ENCODE measurements at regions not wholly inside any gene's neighbourhood (a gene's known extent, or its start where the extent isn't known, plus 50 kb on each side); places are given as distances from the start of the nearest gene placed in this dataset.

- no peak for DNase-seq
- intact Hi-C loops (cut with DNase I), result no loop called here
Observed at GRCh38 chr7:106393564-106394251, 108.9 kb upstream of the NAMPT start.

GRCh38 chr7:106392590-106392989 lies 107.8 kb upstream of the NAMPT start:
- DNase-seq, result no peak
- intact Hi-C loops (cut with DNase I), result no loop called here

- intact Hi-C loops (cut with DNase I), result no loop called here
- no peak for DNase-seq
Observed at GRCh38 chr7:106392144-106392543, 107.4 kb upstream of the NAMPT start.

- intact Hi-C loops (cut with DNase I), result no loop called here
Observed at GRCh38 chr7:106386958-106387357, 102.2 kb upstream of the NAMPT start.

GRCh38 chr7:106384373-106384772 lies 99.6 kb upstream of the NAMPT start:
- intact Hi-C loops (cut with DNase I), result no loop called here
- DNase-seq, result no peak

More at GRCh38 chr7:106386958-106387357, 102.2 kb upstream of the NAMPT start:
- DNase-seq, result peak in 1 of 10 donors; percentile 59

- intact Hi-C loops (cut with DNase I), result no loop called here
- no peak for DNase-seq
Observed at GRCh38 chr7:106382929-106383328, 98.1 kb upstream of the NAMPT start.

- intact Hi-C loops (cut with DNase I), result no loop called here
- DNase-seq, result no peak
Observed at GRCh38 chr7:106382129-106382528, 97.3 kb upstream of the NAMPT start.

GRCh38 chr7:106381252-106381651 lies 96.5 kb upstream of the NAMPT start:
- intact Hi-C loops (cut with DNase I), result no loop called here
- DNase-seq, result no peak

- intact Hi-C loops (cut with DNase I), result no loop called here
Observed at GRCh38 chr7:106377847-106378361, 93.1 kb upstream of the NAMPT start.

GRCh38 chr7:106376026-106376799 lies 91.4 kb upstream of the NAMPT start:
- DNase-seq, result no peak
- intact Hi-C loops (cut with DNase I), result no loop called here

More at GRCh38 chr7:106377847-106378361, 93.1 kb upstream of the NAMPT start:
- no peak for DNase-seq

GRCh38 chr7:106375499-106375898 lies 90.7 kb upstream of the NAMPT start:
- intact Hi-C loops (cut with DNase I), result no loop called here
- no peak for DNase-seq

- DNase-seq, result no peak
- intact Hi-C loops (cut with DNase I), result no loop called here
Observed at GRCh38 chr7:106374437-106374836, 89.7 kb upstream of the NAMPT start.

GRCh38 chr7:106372595-106373318 lies 88.0 kb upstream of the NAMPT start:
- intact Hi-C loops (cut with DNase I), result no loop called here
- DNase-seq, result no peak

- no peak for DNase-seq
- intact Hi-C loops (cut with DNase I), result no loop called here
Observed at GRCh38 chr7:106372126-106372525, 87.3 kb upstream of the NAMPT start.

GRCh38 chr7:106371629-106372028 lies 86.8 kb upstream of the NAMPT start:
- no peak for DNase-seq
- intact Hi-C loops (cut with DNase I), result no loop called here

- intact Hi-C loops (cut with DNase I), result no loop called here
- DNase-seq, result peak in 8 of 10 donors; percentile 8 to 89 (median 45)
Observed at GRCh38 chr7:106370542-106370941, 85.8 kb upstream of the NAMPT start.

- no peak for DNase-seq
- intact Hi-C loops (cut with DNase I), result no loop called here
Observed at GRCh38 chr7:106369816-106370215, 85.0 kb upstream of the NAMPT start.

- peak in 2 of 10 donors; percentile 5 to 11 for DNase-seq
- intact Hi-C loops (cut with DNase I), result no loop called here
Observed at GRCh38 chr7:106369352-106369751, 84.6 kb upstream of the NAMPT start.

GRCh38 chr7:106367664-106368063 lies 82.9 kb upstream of the NAMPT start:
- intact Hi-C loops (cut with DNase I), result no loop called here

GRCh38 chr7:106367018-106367420 lies 82.2 kb upstream of the NAMPT start:
- intact Hi-C loops (cut with DNase I), result no loop called here
- no peak for DNase-seq

More at GRCh38 chr7:106367664-106368063, 82.9 kb upstream of the NAMPT start:
- no peak for DNase-seq

Data from posterior cingulate gyrus (tissue), 11 donors.